Thoracic aorta (tissue), 2 donors: ENCODE measurements at regions not wholly inside any gene's neighbourhood (a gene's known extent, or its start where the extent isn't known, plus 50 kb on each side); places are given as distances from the start of the nearest gene placed in this dataset.

Experiments used
- ATAC-seq: fragments of 150-250 bp; one replicate; pipeline ENCODE4 v1.8.0; 2017; ENCODE audit warnings: low read depth; ENCODE audit not compliant: insufficient number of reproducible peaks, low FRiP score
- DNase-seq: peaks from one replicate; pipeline ENCODE4 v3.0.0-alpha.2; 2020; ENCODE audit warnings: low spot score
- H3K27ac ChIP-seq, 2 donors: fragments of 200-600 bp; sonication (generic); 1 replicate in 1 of 2; 2 replicates in 1 of 2; pipeline ENCODE4 v1.5.1; 2016; ENCODE audit warnings: mild to moderate bottlenecking in 2 of 2, moderate library complexity in 2 of 2
- H3K27me3 ChIP-seq: fragments of 200-600 bp; sonication (generic); replicated peaks from 2 replicates; pipeline ENCODE4 v1.6.0; 2016; ENCODE audit warnings: mild to moderate bottlenecking; ENCODE audit not compliant: insufficient read depth
- H3K36me3 ChIP-seq: fragments of 200-600 bp; sonication (generic); one replicate; pipeline ENCODE4 v1.5.1; 2016
- H3K4me1 ChIP-seq, 2 donors: fragments of 200-600 bp; sonication (generic); 1 replicate in 1 of 2; 2 replicates in 1 of 2; pipeline versions ENCODE4 v1.5.1 to v1.6.0; 2016; ENCODE audit warnings: low read depth in 2 of 2, mild to moderate bottlenecking in 1 of 2; ENCODE audit not compliant: control insufficient read depth in 1 of 2
- H3K4me3 ChIP-seq: fragments of 200-600 bp; sonication (generic); 2 replicates; pipeline ENCODE4 v1.5.1; 2016; ENCODE audit warnings: mild to moderate bottlenecking
- H3K9me3 ChIP-seq: fragments of 200-600 bp; sonication (generic); 2 replicates; pipeline ENCODE4 v1.5.1; 2016
- CTCF ChIP-seq: fragments of 200-600 bp; sonication (generic); IDR thresholded peaks from one replicate; pipeline ENCODE4 v1.5.1; 2019; ENCODE audit warnings: antibody characterized with exemption

- Histone ChIP-seq H3K4me3 (no peak overlapping the region), H3K9me3 (no peaks in the 10 kb centered on the region), H3K4me1 (no peaks in the 10 kb centered on the region), H3K27ac (no peak overlapping the region), H3K27me3 (no peaks in the 10 kb centered on the region), H3K36me3 (no peaks in the 10 kb centered on the region)
- TF ChIP-seq CTCF: no peak
- DNase-seq (no peak), ATAC-seq (no peak)
Observed at GRCh38 chr5:167708449-167708848, 583.0 kb upstream of the WWC1 start.

DNA sequence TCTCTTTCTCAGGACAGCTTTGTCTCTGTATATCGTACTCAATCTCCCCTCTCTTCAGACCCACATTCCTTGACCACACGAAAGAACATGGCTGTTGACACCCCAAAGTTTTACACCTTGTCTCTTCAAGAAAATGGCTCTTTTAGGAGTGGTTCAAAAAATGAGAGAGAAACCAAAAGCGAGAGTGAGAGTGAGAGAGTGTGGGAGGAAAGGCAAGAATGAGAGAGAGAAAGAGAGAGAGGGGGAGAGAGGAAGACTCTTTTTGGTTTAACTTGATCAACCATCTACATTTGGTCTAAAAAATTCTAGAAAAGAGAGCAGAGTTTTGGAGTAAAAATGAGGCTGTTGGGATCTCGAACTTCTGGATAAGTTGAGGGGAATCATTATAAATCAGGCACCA is 581.8 kb upstream of the WWC1 start:
- H3K4me3 ChIP-seq: no peak overlapping the region
- no peaks in the 10 kb centered on the region for H3K36me3 ChIP-seq
- ATAC-seq (no peak), DNase-seq (no peak)
- no peak for TF ChIP-seq CTCF
- no peaks in the 10 kb centered on the region for H3K4me1 ChIP-seq
- no peak overlapping the region for H3K27ac ChIP-seq
- H3K27me3 ChIP-seq: no peaks in the 10 kb centered on the region
- H3K9me3 ChIP-seq: no peaks in the 10 kb centered on the region

- no peak for TF ChIP-seq CTCF
- Histone ChIP-seq H3K4me1 (no peaks in the 10 kb centered on the region), H3K9me3 (no peaks in the 10 kb centered on the region), H3K4me3 (no peak overlapping the region), H3K27ac (no peak overlapping the region), H3K27me3 (no peaks in the 10 kb centered on the region), H3K36me3 (no peaks in the 10 kb centered on the region)
- DNase-seq (no peak), ATAC-seq (no peak)
Observed at GRCh38 chr5:167710444-167711073, 580.9 kb upstream of the WWC1 start.

DNA sequence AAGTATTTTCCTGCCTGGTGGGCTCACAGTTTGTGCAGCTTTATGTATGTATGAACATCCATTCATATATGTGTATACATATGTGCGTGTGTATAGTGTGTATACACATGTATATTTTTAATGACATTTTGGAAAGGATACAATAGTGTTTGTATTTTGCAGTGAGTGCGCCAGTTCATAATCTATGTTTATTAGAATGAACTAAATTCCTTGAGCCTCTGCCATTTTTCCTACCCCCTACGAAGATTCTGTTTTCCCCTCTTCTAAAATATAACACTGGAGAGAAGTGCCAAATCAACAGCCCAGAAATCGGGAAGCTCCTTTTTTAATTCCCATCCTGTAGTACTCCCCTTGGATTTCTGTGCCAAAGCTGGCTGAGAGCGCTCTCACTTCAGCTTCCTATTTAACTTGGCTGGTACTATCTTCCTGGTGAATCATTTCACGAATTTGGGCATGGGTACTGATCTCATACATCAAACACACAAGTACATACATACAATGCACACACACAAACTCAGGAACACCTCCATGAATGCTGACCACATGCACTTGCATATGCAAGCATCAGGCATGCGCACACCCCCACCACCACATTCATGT is 578.4 kb upstream of the WWC1 start:
- ATAC-seq (no peak), DNase-seq (no peak)
- H3K4me3 ChIP-seq: no peak overlapping the region
- TF ChIP-seq CTCF: no peak
- no peaks in the 10 kb centered on the region for H3K27me3 ChIP-seq
- H3K9me3 ChIP-seq: no peaks in the 10 kb centered on the region
- no peaks in the 10 kb centered on the region for H3K36me3 ChIP-seq
- no peak overlapping the region for H3K27ac ChIP-seq
- no peaks in the 10 kb centered on the region for H3K4me1 ChIP-seq

GRCh38 chr5:167713896-167714295 is 577.5 kb upstream of the WWC1 start:
- no peak overlapping the region for H3K4me3 ChIP-seq
- no peaks in the 10 kb centered on the region for H3K9me3 ChIP-seq
- no peaks in the 10 kb centered on the region for H3K27me3 ChIP-seq
- DNase-seq: no peak
- no peak for TF ChIP-seq CTCF
- H3K27ac ChIP-seq: no peak overlapping the region
- no peak for ATAC-seq
- H3K4me1 ChIP-seq: no peaks in the 10 kb centered on the region
- H3K36me3 ChIP-seq: no peaks in the 10 kb centered on the region
